ENCODE measurements at regions not wholly inside any gene's neighbourhood (a gene's known extent, or its start where the extent isn't known, plus 50 kb on each side); places are given as distances from the start of the nearest gene placed in this dataset.
A peak's percentile ranks its signal among the peaks of the same experiment; 100 is the strongest.

- TF ChIP-seq CTCF (IDR thresholded peaks at IDR 0.05; ENCODE audit: insufficient read depth, low read depth, low read length) = no peak
Observed at GRCh38 chr5:73280821-73281746, 108.1 kb downstream of the TMEM174 start.

DNA sequence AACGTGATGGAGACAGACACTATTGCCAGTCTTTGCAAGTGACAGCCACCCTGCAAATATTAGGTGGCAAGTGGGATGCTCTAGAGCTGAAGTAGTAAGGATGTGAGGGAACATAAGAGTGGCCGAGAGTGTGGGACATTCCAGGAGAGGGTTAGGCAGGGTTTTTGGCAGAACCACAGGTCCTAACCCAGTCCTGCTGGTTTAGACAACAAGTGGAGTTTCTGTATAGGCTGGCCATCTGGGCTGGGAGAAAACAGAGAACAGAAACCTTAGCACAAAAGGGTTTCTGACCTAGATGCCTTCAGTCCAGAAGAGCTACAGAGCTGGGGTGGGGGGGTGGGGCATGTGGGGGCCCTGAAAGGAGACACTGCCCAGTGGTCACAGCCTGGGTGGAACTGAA is 107.4 kb downstream of the TMEM174 start:
- TF ChIP-seq CTCF (IDR thresholded peaks at IDR 0.05; ENCODE audit: insufficient read depth, low read depth, low read length) = no peak
- no peak overlapping the region for H3K4me3 ChIP-seq (ENCODE audit: low read depth, low read length)
- no peak for DNase-seq (ENCODE audit: low read depth)

More at GRCh38 chr5:73280821-73281746, 108.1 kb downstream of the TMEM174 start:
- H3K4me3 ChIP-seq (ENCODE audit: low read depth, low read length) = no peak overlapping the region
- peak; percentile 18 for DNase-seq (ENCODE audit: low read depth)

DNA sequence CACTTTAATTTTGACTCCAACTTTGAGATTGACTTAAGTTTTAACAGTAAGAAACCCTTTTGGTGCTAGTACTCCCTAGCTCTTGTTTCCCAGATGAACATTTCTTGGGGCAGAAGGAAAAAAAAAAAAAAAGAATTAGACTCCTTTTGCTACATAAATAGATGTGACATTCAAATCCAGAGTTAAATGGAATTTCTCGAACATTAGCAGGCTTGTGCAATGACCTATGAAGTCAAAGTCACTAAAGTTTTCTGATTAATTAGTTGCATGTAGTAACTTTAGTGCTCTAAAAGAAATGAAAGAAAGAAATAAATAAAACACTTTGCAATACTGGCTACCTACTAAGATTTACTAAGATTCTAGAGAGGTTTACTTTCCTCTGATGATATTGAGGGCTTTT is 106.8 kb downstream of the TMEM174 start:
- TF ChIP-seq CTCF (IDR thresholded peaks at IDR 0.05; ENCODE audit: insufficient read depth, low read depth, low read length) = no peak
- no peak for DNase-seq (ENCODE audit: low read depth)
- no peak overlapping the region for H3K4me3 ChIP-seq (ENCODE audit: low read depth, low read length)

- no peak for TF ChIP-seq CTCF (IDR thresholded peaks at IDR 0.05; ENCODE audit: insufficient read depth, low read depth, low read length)
- no peak for DNase-seq (ENCODE audit: low read depth)
- no peak overlapping the region for H3K4me3 ChIP-seq (ENCODE audit: low read depth, low read length)
Observed at GRCh38 chr5:73278693-73279092, 105.7 kb downstream of the TMEM174 start.

DNA sequence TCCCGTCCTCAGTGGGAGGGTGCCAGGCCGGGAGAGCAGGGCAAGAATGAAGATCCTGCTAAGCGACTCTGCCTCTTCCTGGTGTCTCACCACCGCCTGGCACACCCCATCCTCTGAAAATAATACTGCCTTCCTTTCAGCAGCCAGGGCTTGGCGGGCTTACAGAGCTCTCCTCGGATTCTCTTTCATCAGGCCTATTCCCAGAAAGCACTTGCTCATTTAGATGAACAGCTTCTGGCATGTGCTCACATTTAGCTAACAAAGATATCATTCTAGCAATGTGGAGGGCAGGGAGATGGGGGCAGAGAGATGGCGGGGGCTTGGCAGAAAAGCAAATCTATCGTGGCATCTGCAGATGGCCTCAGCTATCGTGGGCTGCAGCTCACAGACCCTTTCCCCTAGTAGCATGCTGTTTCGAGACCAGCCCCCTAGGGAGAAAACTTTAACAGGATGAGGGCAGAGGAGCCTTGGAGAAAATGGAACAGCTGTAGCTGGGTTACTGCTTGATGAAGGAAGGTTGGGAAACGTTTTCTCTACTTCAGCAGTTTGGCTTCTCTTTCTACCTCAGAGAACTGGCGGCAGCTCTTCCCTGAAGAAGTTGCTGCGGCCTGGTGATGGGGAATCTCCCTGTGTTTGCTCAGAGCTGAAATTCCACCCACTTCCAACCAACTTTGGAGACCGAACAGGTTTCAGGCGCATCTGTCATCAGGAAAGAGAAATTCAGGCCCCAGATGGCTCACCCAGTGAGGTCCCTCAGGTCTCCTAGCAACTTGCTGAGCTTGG is 102.1 kb downstream of the TMEM174 start:
- TF ChIP-seq CTCF (IDR thresholded peaks at IDR 0.05; ENCODE audit: insufficient read depth, low read depth, low read length) = no peak
- no peak for DNase-seq (ENCODE audit: low read depth)
- H3K4me3 ChIP-seq (ENCODE audit: low read depth, low read length) = no peak overlapping the region

DNA sequence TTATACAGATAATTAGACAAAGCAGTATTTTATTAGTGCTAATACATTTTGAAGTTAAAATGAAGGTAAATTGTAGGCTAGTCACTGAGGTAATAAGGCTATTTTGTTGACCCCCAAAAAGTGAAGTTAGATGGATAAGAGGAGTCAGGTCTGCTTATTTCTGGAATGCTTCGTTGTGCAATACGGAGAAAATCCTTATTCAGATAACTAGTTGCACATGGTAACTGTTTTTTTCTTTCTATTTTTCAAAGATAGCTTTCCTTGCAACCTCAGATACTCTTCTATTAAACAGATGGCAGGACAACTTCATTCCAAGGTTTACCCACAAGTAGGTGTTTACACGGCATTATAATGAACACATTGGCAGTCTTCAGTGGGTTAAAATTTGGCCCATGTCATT is 101.1 kb downstream of the TMEM174 start:
- no peak overlapping the region for H3K4me3 ChIP-seq (ENCODE audit: low read depth, low read length)
- no peak for TF ChIP-seq CTCF (IDR thresholded peaks at IDR 0.05; ENCODE audit: insufficient read depth, low read depth, low read length)
- DNase-seq (ENCODE audit: low read depth) = no peak

Measured in fibroblast of villous mesenchyme (primary cell).